ENCODE measurements at regions not wholly inside any gene's neighbourhood (a gene's known extent, or its start where the extent isn't known, plus 50 kb on each side); places are given as distances from the start of the nearest gene placed in this dataset.

DNA sequence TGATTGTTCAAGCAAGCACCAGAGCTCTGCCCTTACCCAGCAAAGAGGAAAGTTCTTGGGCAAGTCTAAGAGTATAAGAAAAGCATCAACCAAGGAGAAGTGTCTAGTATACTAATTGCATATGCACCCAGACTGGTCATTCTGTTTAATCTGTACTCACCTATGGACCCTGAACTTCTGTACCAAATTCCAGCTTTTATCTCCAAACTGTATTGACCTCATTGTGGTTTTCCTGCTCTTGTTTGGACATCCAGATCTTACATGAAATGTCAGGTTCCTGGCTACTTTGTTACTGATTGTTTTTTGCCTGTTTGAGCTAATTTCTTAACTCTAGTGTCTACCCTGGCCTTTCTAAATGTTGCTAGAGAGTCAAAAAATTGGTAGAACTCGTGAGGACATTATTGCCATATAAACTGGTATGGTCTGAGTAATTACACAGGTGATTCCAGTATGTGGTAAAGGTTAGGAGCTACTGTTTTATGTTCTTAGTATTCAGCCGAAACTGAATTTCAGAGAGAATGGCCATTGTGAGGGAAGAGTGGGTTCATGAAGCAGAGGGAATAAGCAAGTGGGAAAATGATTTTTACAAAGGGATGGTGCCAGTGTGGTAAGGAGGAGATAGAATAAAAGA, 146.3 kb downstream of the HNMT start:
- Mint-ChIP-seq H3K27me3 (ENCODE audit: low read depth) (no peaks in the 10 kb centered on the region), H3K4me3 (no peak overlapping the region), H3K9me3 (peaks cover 9% of the 10 kb centered on the region), H3K27ac (no peak overlapping the region), H3K4me1 (no peaks in the 10 kb centered on the region), H3K36me3 (ENCODE audit: low read depth) (no peaks in the 10 kb centered on the region)
- TF ChIP-seq, protein P1, sequence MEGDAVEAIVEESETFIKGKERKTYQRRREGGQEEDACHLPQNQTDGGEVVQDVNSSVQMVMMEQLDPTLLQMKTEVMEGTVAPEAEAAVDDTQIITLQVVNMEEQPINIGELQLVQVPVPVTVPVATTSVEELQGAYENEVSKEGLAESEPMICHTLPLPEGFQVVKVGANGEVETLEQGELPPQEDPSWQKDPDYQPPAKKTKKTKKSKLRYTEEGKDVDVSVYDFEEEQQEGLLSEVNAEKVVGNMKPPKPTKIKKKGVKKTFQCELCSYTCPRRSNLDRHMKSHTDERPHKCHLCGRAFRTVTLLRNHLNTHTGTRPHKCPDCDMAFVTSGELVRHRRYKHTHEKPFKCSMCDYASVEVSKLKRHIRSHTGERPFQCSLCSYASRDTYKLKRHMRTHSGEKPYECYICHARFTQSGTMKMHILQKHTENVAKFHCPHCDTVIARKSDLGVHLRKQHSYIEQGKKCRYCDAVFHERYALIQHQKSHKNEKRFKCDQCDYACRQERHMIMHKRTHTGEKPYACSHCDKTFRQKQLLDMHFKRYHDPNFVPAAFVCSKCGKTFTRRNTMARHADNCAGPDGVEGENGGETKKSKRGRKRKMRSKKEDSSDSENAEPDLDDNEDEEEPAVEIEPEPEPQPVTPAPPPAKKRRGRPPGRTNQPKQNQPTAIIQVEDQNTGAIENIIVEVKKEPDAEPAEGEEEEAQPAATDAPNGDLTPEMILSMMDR (IDR thresholded peaks at IDR 0.05; ENCODE audit: unreplicated experiment in 3 of 3): no peak

DNA sequence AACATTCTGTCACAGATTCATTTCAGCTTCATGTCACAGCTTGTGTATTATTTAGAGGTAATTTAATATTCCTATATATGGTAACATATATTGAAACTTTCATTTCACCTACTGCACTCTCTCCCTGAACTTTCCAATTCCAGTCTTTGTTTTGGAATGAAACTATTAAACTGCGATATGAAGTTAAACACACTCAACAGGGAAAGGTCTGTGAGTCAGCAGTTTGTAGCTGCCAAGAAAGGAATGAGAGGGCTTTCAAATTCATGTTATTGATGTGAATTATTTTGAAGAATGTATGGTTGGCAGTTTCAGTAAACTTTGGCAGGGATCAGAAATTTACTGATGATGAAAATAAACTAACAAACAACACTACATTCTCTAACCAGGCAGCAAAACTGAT, 148.3 kb downstream of the HNMT start:
- H3K9me3 Mint-ChIP-seq: peaks cover 7% of the 10 kb centered on the region
- no peak overlapping the region for H3K4me3 Mint-ChIP-seq
- H3K4me1 Mint-ChIP-seq: no peaks in the 10 kb centered on the region
- TF ChIP-seq, protein P1 (IDR thresholded peaks at IDR 0.05; ENCODE audit: unreplicated experiment in 3 of 3): no peak
- H3K36me3 Mint-ChIP-seq (ENCODE audit: low read depth): no peaks in the 10 kb centered on the region
- H3K27ac Mint-ChIP-seq: no peak overlapping the region
- H3K27me3 Mint-ChIP-seq (ENCODE audit: low read depth): no peaks in the 10 kb centered on the region

DNA sequence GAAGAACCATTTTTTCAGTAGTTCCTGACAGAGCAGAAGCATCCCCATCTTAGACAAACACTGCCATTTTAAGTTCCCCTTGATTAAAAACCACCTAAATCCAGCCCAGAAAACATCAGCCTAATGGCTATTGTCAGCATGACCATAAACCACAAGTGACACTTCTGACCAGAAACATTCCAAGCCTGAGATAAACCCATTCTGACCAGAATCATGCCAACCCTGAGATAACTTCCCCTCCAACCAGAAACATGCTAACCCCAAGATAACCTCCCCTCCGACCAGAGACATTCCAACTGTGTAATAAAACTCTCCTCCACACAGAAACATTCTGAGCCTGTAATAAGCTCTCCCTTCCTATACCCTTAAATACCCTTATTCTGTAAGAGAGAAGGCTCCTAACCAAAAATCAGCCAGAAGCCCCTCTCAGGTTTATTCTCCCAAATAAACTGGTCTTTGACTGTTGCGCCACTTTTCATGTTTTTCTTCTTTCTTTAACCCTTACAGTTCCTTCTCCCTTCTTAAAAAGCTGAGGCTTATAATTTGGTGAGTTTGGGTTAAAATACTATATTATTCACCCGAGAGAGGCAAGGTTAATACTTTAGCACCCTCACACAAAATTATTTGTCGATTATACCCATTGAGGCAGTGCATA, 149.7 kb downstream of the HNMT start:
- H3K36me3 Mint-ChIP-seq (ENCODE audit: low read depth): no peaks in the 10 kb centered on the region
- TF ChIP-seq, protein P1 (IDR thresholded peaks at IDR 0.05; ENCODE audit: unreplicated experiment in 3 of 3): no peak
- H3K27ac Mint-ChIP-seq: no peak overlapping the region
- H3K9me3 Mint-ChIP-seq: peaks cover 7% of the 10 kb centered on the region
- H3K4me1 Mint-ChIP-seq: no peaks in the 10 kb centered on the region
- no peak overlapping the region for H3K4me3 Mint-ChIP-seq
- H3K27me3 Mint-ChIP-seq (ENCODE audit: low read depth): no peaks in the 10 kb centered on the region

DNA sequence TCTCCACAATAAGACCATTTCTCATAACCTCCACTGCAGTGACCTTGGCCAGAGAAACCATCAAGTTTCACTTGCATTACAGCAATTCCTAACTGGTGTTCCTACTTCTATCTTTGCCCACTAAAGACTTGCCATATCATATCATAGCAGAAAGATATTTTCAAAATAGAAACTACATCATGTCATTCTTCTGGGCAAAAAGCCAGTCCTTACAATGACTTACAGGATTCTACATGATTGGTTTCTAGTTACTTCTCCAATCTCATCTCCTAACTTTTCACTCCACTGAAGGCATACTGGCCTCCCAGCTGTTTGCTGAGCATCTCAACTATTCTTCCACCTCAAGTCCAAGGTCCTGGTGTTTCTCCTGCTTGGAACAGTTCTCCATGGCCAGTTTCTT, 151.4 kb downstream of the HNMT start:
- Mint-ChIP-seq H3K4me1 (no peaks in the 10 kb centered on the region), H3K9me3 (peaks cover 7% of the 10 kb centered on the region), H3K27ac (no peak overlapping the region), H3K36me3 (ENCODE audit: low read depth) (no peaks in the 10 kb centered on the region), H3K27me3 (ENCODE audit: low read depth) (no peaks in the 10 kb centered on the region), H3K4me3 (no peak overlapping the region)
- TF ChIP-seq, protein P1 (IDR thresholded peaks at IDR 0.05; ENCODE audit: unreplicated experiment in 3 of 3): no peak

DNA sequence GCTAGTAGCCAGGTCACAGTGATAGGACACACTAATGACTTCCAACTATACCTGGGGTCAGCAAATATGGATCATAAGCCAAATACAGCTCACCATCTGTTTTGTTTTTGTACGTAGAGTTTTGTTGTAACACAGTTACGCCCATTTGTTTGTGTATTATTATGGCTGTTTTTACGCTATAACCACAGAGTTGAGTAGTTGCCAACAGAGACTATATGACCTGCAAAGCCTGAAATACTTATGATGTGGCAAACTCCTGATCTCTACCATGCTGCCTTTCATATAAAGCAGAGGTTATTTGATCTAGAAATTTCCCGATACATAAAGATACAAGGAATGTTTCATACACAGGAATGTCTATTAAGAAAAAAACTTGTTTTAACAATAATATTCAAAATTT, 152.2 kb downstream of the HNMT start:
- H3K27ac Mint-ChIP-seq: no peak overlapping the region
- no peak overlapping the region for H3K4me3 Mint-ChIP-seq
- H3K36me3 Mint-ChIP-seq (ENCODE audit: low read depth): no peaks in the 10 kb centered on the region
- no peaks in the 10 kb centered on the region for H3K27me3 Mint-ChIP-seq (ENCODE audit: low read depth)
- TF ChIP-seq, protein P1 (IDR thresholded peaks at IDR 0.05; ENCODE audit: unreplicated experiment in 3 of 3): no peak
- no peaks in the 10 kb centered on the region for H3K4me1 Mint-ChIP-seq
- H3K9me3 Mint-ChIP-seq: peaks cover 7% of the 10 kb centered on the region

Data from nephron (organoid).